ENCODE measurements at regions not wholly inside any gene's neighbourhood (a gene's known extent, or its start where the extent isn't known, plus 50 kb on each side); places are given as distances from the start of the nearest gene placed in this dataset.

DNA sequence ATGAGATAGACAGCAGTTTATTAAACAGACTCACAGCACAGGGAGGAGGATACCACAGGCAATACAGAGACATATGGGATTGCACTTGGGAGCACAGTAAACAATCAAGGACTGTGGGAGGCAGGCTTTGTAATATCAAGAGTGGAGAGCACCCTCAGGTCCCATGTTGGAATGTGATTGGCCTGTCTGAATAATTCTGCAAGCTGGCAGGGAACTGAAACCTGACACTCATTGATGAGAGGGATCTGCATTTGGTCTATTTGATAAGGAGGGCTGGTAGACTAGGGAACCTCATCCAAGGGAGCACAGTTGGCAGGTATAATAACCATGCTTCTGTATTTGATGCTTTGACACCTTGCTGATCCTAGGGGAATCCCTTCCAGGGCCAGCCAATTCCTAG lies 69.9 kb upstream of the PRMT6 start:
- no peaks in the 10 kb centered on the region for H3K9me3 Mint-ChIP-seq (ENCODE audit: unreplicated experiment)
- H3K4me1 Mint-ChIP-seq (ENCODE audit: insufficient read depth, unreplicated experiment) = no peaks in the 10 kb centered on the region
- H3K4me3 Mint-ChIP-seq (ENCODE audit: unreplicated experiment) = no peak overlapping the region
- no TSS peak for BruUV-seq (replicated peaks)
- H3K27ac Mint-ChIP-seq (ENCODE audit: low read depth, unreplicated experiment) = no peak overlapping the region
- POLR2A ChIA-PET = no interaction called here
- intact Hi-C loops (cut with micrococcal nuclease) = no loop called here
- DNase-seq (ENCODE audit: unreplicated experiment) = no peak
- CTCF ChIA-PET = no interaction called here
- TF ChIP-seq CTCF (IDR thresholded peaks at IDR 0.05; ENCODE audit: unreplicated experiment) = no peak
- H3K27me3 Mint-ChIP-seq (ENCODE audit: insufficient read depth, unreplicated experiment) = no peaks in the 10 kb centered on the region
- no peaks in the 10 kb centered on the region for H3K36me3 Mint-ChIP-seq (ENCODE audit: insufficient read depth, unreplicated experiment)

DNA sequence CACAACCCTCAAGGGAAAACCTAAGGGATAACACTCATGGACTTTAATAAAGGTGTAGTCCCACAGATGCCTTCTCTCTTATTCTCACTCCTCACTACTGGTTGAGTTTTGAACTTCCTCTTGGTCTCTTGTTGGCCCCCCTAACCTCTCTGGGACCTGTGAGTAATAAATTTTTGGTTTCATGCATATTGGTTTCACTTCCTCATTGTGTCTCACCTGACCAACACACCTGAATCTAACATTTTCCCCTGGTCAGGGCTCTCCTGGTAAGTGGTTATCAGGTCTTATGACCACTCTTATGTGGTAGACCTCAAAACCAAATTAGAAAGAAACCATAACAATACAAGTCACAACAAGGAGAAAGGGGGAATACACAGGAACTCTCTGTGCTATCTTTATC lies 60.5 kb upstream of the PRMT6 start:
- Mint-ChIP-seq H3K4me3 (ENCODE audit: unreplicated experiment) (no peak overlapping the region), H3K4me1 (ENCODE audit: insufficient read depth, unreplicated experiment) (no peaks in the 10 kb centered on the region), H3K27me3 (ENCODE audit: insufficient read depth, unreplicated experiment) (no peaks in the 10 kb centered on the region), H3K36me3 (ENCODE audit: insufficient read depth, unreplicated experiment) (peaks cover 6% of the 10 kb centered on the region), H3K27ac (ENCODE audit: low read depth, unreplicated experiment) (no peak overlapping the region), H3K9me3 (ENCODE audit: unreplicated experiment) (no peaks in the 10 kb centered on the region)
- BruUV-seq (replicated peaks) = no TSS peak
- CTCF ChIA-PET = no interaction called here
- intact Hi-C loops (cut with micrococcal nuclease) = no loop called here
- TF ChIP-seq CTCF (IDR thresholded peaks at IDR 0.05; ENCODE audit: unreplicated experiment) = no peak
- POLR2A ChIA-PET = no interaction called here
- no peak for DNase-seq (ENCODE audit: unreplicated experiment)

DNA sequence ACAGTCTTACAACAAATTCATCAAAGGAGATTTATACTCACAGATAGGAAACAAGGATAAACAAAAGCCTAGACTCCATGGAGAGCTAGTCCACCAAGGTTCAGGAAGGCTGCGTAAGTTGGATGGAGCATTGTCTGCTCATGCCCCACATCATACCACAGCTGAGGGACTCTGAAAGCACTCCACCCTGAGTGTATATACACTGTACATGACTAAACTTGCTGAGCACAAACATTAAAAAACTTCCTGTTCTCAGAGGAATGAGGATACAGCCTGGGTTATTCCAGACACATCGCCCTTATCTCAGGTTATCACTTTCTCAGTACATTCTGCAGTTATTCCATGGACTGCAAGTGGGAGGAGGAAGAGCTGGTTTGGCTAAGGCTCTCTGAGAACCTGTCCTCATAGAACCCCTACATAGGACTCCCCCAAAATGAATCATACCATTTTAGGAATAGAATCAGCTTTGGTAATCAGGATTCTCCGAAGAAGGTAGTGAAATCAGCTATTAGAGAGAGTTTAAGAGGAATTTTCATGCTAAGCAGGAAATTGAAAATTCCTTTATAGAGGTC lies 58.0 kb upstream of the PRMT6 start:
- CTCF ChIA-PET = interaction anchor here (0.6 to 0.9 kb wide), 2 partner anchors 50 to 241 kb away, joined by 3 read pairs; no protein-coding TSS in a partner anchor
- POLR2A ChIA-PET = interaction anchor here (0.6 kb wide), 1 partner anchor 12 kb away, joined by 3 read pairs; no protein-coding TSS in a partner anchor
- Mint-ChIP-seq H3K9me3 (ENCODE audit: unreplicated experiment) (no peaks in the 10 kb centered on the region), H3K36me3 (ENCODE audit: insufficient read depth, unreplicated experiment) (peaks cover 4% of the 10 kb centered on the region), H3K4me1 (ENCODE audit: insufficient read depth, unreplicated experiment) (no peaks in the 10 kb centered on the region), H3K27ac (ENCODE audit: low read depth, unreplicated experiment) (no peak overlapping the region), H3K4me3 (ENCODE audit: unreplicated experiment) (no peak overlapping the region), H3K27me3 (ENCODE audit: insufficient read depth, unreplicated experiment) (no peaks in the 10 kb centered on the region)
- intact Hi-C loops (cut with micrococcal nuclease) = no loop called here
- no peak for DNase-seq (ENCODE audit: unreplicated experiment)
- BruUV-seq (replicated peaks) = no TSS peak
- no peak for TF ChIP-seq CTCF (IDR thresholded peaks at IDR 0.05; ENCODE audit: unreplicated experiment)

GRCh38 chr1:107000902-107001301 lies 55.6 kb upstream of the PRMT6 start:
- no peaks in the 10 kb centered on the region for H3K9me3 Mint-ChIP-seq (ENCODE audit: unreplicated experiment)
- no peak overlapping the region for H3K27ac Mint-ChIP-seq (ENCODE audit: low read depth, unreplicated experiment)
- H3K36me3 Mint-ChIP-seq (ENCODE audit: insufficient read depth, unreplicated experiment) = no peaks in the 10 kb centered on the region
- ChIA-PET POLR2A (no interaction called here), CTCF (interaction anchor here (0.6 to 0.8 kb wide), 2 partner anchors 10 to 1830 kb away, joined by 3 read pairs; no protein-coding TSS in a partner anchor)
- no peak for TF ChIP-seq CTCF (IDR thresholded peaks at IDR 0.05; ENCODE audit: unreplicated experiment)
- H3K27me3 Mint-ChIP-seq (ENCODE audit: insufficient read depth, unreplicated experiment) = no peaks in the 10 kb centered on the region
- no peaks in the 10 kb centered on the region for H3K4me1 Mint-ChIP-seq (ENCODE audit: insufficient read depth, unreplicated experiment)
- no TSS peak for BruUV-seq (replicated peaks)
- H3K4me3 Mint-ChIP-seq (ENCODE audit: unreplicated experiment) = no peak overlapping the region
- intact Hi-C loops (cut with micrococcal nuclease) = no loop called here
- DNase-seq (ENCODE audit: unreplicated experiment) = no peak

Data from MCF 10A (cell line).